MG63 (cell line): ENCODE measurements at regions not wholly inside any gene's neighbourhood (a gene's known extent, or its start where the extent isn't known, plus 50 kb on each side); places are given as distances from the start of the nearest gene placed in this dataset.
A peak's percentile ranks its signal among the peaks of the same experiment; 100 is the strongest.
"Not testable (repeated sequence)": the region's sequence is repeated elsewhere in the genome, so short reads cannot be mapped to it uniquely, and the experiment has no call there.

Experiments used
- DNase-seq: peaks from one replicate; pipeline ENCODE4 v3.0.0-alpha.2; 2020
- H3K27me3 ChIP-seq: fragments of 250-450 bp; sonication (Bioruptor Pico); 2 replicates; pipeline ENCODE4 v1.5.1; 2020; ENCODE audit warnings: mild to moderate bottlenecking, moderate library complexity
- H3K36me3 ChIP-seq: fragments of 250-450 bp; sonication (Bioruptor Pico); 2 replicates; pipeline ENCODE4 v1.5.1; 2020; ENCODE audit warnings: mild to moderate bottlenecking, moderate library complexity
- H3K4me3 ChIP-seq: fragments of 250-450 bp; sonication (Bioruptor Pico); 2 replicates; pipeline ENCODE4 v1.5.1; 2020; ENCODE audit warnings: mild to moderate bottlenecking, moderate library complexity
- H3K9me3 ChIP-seq: fragments of 250-450 bp; sonication (Bioruptor Pico); 2 replicates; pipeline ENCODE4 v1.5.1; 2020; ENCODE audit warnings: mild to moderate bottlenecking, moderate library complexity

- Histone ChIP-seq H3K4me3 (no peak overlapping the region), H3K9me3 (peaks cover 5% of the 10 kb centered on the region; the same call in 1 of the 2 replicates), H3K27me3 (no peaks in the 10 kb centered on the region), H3K36me3 (no peaks in the 10 kb centered on the region)
- DNase-seq, result no peak
These were observed 237.4 kb downstream of the MAP2K6 start for GRCh38 chr17:69651921-69652320.

- DNase-seq, result peak; percentile 32
- Histone ChIP-seq H3K27me3 (no peaks in the 10 kb centered on the region), H3K36me3 (no peaks in the 10 kb centered on the region), H3K9me3 (peaks cover 5% of the 10 kb centered on the region; the same call in 1 of the 2 replicates), H3K4me3 (no peak overlapping the region)
These were observed 240.7 kb downstream of the MAP2K6 start for GRCh38 chr17:69654981-69655855.

DNA sequence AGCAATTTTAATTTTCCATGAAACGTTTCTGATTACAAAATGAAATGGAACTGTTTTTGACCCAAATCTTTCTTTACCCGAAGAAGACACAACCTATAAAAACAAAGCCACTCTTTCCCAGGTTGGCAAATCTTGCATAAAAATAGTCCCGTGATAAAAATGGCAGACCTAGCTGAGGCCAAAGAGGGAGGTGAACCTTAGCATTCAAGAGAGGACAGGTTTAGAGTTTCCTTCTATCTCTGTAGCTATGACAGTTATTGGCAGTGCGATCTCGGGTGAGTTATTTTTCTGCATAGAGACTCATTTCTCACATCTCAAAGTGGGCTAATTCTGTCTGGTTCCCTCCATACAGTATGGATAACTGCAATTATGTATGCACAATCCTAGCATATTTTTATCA lies 241.4 kb downstream of the MAP2K6 start:
- Histone ChIP-seq H3K9me3 (peaks cover 5% of the 10 kb centered on the region; the same call in 1 of the 2 replicates), H3K4me3 (no peak overlapping the region), H3K36me3 (no peaks in the 10 kb centered on the region), H3K27me3 (no peaks in the 10 kb centered on the region)
- no peak for DNase-seq

GRCh38 chr17:69669441-69670178 lies 255.1 kb downstream of the MAP2K6 start:
- H3K4me3 ChIP-seq, result no peak overlapping the region
- no peaks in the 10 kb centered on the region for H3K36me3 ChIP-seq
- H3K27me3 ChIP-seq, result no peaks in the 10 kb centered on the region
- H3K9me3 ChIP-seq, result no peaks in the 10 kb centered on the region
- DNase-seq, result peak; percentile 20

- peak; percentile 70 for DNase-seq
- no peaks in the 10 kb centered on the region for H3K27me3 ChIP-seq
- no peaks in the 10 kb centered on the region for H3K36me3 ChIP-seq
- H3K4me3 ChIP-seq, result no peak overlapping the region
- H3K9me3 ChIP-seq, result no peaks in the 10 kb centered on the region
These were observed 258.4 kb downstream of the MAP2K6 start for GRCh38 chr17:69672924-69673323.

DNA sequence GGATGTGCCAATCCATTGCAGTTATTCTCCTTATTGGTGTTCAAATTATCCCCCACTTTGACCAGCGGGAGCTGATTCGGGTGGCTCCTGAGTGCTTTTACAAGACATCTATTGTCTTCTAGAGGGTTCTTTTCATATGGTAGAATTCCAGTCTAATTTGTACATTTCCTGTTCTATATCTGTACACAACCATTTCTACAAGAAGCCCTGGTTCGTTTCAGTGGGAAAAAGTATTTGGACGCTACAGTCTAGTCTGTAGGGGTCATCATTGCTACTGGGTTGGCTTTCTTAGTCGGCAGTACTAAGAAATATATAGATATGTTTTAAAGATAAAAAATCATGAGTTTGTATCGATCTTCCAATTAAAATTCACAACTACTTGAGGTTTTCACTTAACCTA lies 262.6 kb downstream of the MAP2K6 start:
- H3K9me3 ChIP-seq, result no peaks in the 10 kb centered on the region
- no peak for DNase-seq
- H3K36me3 ChIP-seq, result no peaks in the 10 kb centered on the region
- H3K27me3 ChIP-seq, result no peaks in the 10 kb centered on the region
- H3K4me3 ChIP-seq, result no peak overlapping the region

GRCh38 chr17:69678206-69678605 lies 263.7 kb downstream of the MAP2K6 start:
- no peak for DNase-seq
- no peak overlapping the region for H3K4me3 ChIP-seq

DNA sequence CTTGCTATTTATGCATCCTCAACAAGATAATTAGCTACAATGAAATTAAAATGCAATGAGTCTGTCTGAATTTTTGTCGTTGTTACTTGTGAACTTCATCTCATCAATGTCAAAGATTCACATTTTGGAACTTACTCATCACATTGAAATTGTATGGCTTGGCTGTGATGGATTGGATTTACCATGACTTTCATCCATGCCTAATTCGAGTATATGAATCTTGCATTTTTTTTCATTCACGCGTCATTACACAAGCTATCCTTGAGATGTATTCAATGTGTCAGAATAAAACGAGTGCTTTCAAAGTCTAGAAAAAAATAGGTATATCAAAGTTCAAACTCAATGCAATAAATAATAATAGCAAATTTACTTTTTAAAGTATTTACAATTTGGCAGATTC lies 265.3 kb downstream of the MAP2K6 start:
- H3K9me3 ChIP-seq, result peaks cover 2% of the 10 kb centered on the region; the same call in 1 of the 2 replicates
- no peak for DNase-seq

More at GRCh38 chr17:69678206-69678605, 263.7 kb downstream of the MAP2K6 start:
- H3K9me3 ChIP-seq, result no peaks in the 10 kb centered on the region
- no peaks in the 10 kb centered on the region for H3K36me3 ChIP-seq
- H3K27me3 ChIP-seq, result no peaks in the 10 kb centered on the region

DNA sequence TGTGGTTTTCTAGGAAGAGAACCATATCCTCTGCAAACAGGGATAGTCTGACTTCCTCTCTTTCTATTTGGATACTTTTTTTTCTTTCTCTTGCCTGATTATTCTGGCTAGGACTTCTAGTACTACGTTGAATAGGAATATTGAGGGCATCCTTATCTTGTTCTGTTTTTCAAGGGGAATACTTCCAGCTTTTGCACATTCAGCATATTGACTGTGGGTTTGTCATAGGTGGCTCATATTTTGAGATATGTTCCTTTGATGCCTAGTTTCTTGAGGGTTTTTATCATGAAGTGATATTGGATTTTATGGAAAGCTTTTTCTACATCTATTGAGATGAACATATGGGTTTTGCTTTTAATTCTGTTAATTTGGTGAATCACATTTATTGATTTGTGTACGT lies 269.8 kb downstream of the MAP2K6 start:
- no peak for DNase-seq

More for the DNA sequence above, 265.3 kb downstream of the MAP2K6 start:
- no peaks in the 10 kb centered on the region for H3K36me3 ChIP-seq
- H3K27me3 ChIP-seq, result no peaks in the 10 kb centered on the region
- H3K4me3 ChIP-seq, result no peak overlapping the region

DNA sequence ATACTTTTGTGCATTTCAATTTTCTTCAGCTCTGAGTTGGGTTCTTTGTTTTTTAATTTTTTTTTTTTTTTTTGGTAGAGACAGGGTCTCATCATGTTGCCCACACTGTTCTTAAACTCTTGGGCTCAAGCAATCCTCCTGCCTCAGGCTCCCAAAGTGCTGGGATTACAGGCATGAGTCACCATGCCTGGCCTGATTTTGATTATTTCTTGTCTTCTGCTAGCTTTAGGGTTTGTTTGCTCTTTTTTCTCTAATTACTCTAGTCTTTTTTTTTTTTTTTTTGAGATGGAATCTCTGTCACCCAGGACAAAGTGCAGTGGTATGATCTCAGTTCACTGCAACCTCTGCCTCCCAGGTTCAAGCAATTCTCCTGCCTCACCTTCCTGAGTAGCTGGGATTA lies 270.7 kb downstream of the MAP2K6 start:
- H3K9me3 ChIP-seq, result peaks cover 16% of the 10 kb centered on the region
- H3K36me3 ChIP-seq, H3K4me3 ChIP-seq, H3K27me3 ChIP-seq, DNase-seq: not testable (repeated sequence)

More for the DNA sequence above, 269.8 kb downstream of the MAP2K6 start:
- H3K27me3 ChIP-seq, result no peaks in the 10 kb centered on the region
- H3K4me3 ChIP-seq, result no peak overlapping the region
- no peaks in the 10 kb centered on the region for H3K36me3 ChIP-seq
- H3K9me3 ChIP-seq, result peaks cover 16% of the 10 kb centered on the region

- H3K27me3 ChIP-seq, result no peaks in the 10 kb centered on the region
- peaks cover 12% of the 10 kb centered on the region for H3K9me3 ChIP-seq
- no peak for DNase-seq
- no peak overlapping the region for H3K4me3 ChIP-seq
- no peaks in the 10 kb centered on the region for H3K36me3 ChIP-seq
These were observed 276.0 kb downstream of the MAP2K6 start for GRCh38 chr17:69690531-69690930.

DNA sequence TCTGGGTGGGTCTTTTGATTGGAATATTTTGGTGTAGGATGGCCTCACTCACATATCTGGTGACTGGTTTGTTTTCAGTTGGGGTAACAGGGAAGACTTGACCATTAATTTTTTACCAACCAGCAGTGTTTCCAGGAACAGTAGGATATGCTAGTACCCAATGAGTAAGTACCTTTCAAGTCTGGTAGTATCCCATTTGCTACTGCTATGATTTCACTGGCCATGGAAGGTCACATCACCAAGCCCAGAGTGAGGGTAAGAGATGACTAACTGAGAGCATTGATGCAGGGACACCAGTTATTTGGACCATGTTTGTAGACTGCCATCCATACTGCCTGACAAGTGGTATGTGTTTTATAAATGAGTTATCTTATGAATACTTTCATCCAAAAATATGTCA lies 277.7 kb downstream of the MAP2K6 start:
- no peaks in the 10 kb centered on the region for H3K36me3 ChIP-seq
- no peaks in the 10 kb centered on the region for H3K27me3 ChIP-seq
- DNase-seq, result no peak
- no peaks in the 10 kb centered on the region; the same call in none of the 2 replicates for H3K9me3 ChIP-seq
- H3K4me3 ChIP-seq, result no peak overlapping the region

- DNase-seq, result no peak
- Histone ChIP-seq H3K36me3 (no peaks in the 10 kb centered on the region), H3K4me3 (no peak overlapping the region), H3K27me3 (no peaks in the 10 kb centered on the region), H3K9me3 (peaks cover 24% of the 10 kb centered on the region)
These were observed 281.1 kb downstream of the MAP2K6 start for GRCh38 chr17:69695646-69696045.

DNA sequence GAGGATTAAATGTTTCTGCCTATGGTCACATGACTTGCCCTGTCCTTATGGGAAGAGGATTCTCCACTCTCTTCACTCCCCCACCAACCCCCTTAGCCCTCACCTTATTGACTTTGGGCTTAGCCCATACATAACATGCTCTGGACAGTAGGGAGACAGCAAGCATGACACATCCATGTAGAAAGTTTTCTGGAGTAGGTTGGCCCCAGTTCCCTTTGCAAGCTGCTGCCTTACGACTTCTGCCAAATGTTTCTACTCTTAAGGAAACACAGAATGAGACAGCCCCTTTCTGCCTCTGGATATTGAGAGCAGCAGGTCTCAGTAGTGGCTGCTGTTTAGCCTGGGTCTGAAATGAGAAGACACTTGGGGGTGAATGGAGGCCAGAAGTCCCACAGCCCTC lies 282.2 kb downstream of the MAP2K6 start:
- H3K36me3 ChIP-seq, result no peaks in the 10 kb centered on the region
- no peak for DNase-seq
- peaks cover 24% of the 10 kb centered on the region for H3K9me3 ChIP-seq
- no peak overlapping the region for H3K4me3 ChIP-seq
- no peaks in the 10 kb centered on the region for H3K27me3 ChIP-seq

- H3K9me3 ChIP-seq, result peaks cover 24% of the 10 kb centered on the region
- H3K36me3 ChIP-seq, DNase-seq, H3K4me3 ChIP-seq, H3K27me3 ChIP-seq: not testable (repeated sequence)
These were observed 283.9 kb downstream of the MAP2K6 start for GRCh38 chr17:69698352-69698751.

DNA sequence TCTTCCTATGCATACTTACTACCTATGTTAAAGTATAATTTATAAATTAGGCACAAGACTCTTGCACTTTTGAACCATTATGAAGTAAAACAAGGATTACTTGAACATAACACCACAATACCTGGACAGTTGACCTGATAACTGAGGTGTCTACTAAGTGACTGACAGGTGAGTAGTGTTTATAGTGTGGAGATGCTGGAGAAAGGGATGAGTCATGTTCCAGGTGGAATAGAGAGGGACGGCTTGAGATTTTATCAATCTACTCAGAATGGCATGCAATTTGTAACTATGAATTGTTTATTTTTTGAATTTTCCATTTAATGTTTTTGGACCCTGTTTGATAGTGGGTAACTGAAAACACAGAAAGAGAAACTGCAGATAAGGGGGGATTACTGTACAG lies 287.6 kb downstream of the MAP2K6 start:
- Histone ChIP-seq H3K36me3 (no peaks in the 10 kb centered on the region), H3K4me3 (no peak overlapping the region), H3K27me3 (no peaks in the 10 kb centered on the region), H3K9me3 (peaks cover 24% of the 10 kb centered on the region)
- DNase-seq, result no peak

DNA sequence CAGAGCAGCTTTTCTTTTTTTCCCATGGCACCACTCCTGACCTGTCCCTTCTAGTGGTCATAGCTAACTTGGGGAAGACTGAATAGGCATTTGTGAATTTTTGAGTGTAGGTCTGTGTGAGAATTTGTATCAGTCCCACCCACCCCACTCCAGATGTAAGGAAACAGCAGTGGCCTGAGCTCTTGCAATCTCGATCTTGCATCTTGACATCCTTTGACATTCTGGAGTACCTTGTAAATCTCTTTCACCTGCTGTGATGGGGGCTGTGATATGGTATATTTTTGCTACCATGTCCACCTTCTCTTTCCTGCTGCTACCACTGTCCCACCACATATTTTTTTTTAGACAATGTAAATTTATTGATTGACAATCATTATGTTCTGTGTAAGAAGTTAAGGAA lies 289.3 kb downstream of the MAP2K6 start:
- H3K27me3 ChIP-seq, result no peaks in the 10 kb centered on the region
- H3K36me3 ChIP-seq, result no peaks in the 10 kb centered on the region
- peaks cover 15% of the 10 kb centered on the region for H3K9me3 ChIP-seq
- no peak overlapping the region for H3K4me3 ChIP-seq
- no peak for DNase-seq
